GM18508 (cell line): ENCODE measurements at regions not wholly inside any gene's neighbourhood (a gene's known extent, or its start where the extent isn't known, plus 50 kb on each side); places are given as distances from the start of the nearest gene placed in this dataset.
"Not testable (repeated sequence)": the region's sequence is repeated elsewhere in the genome, so short reads cannot be mapped to it uniquely, and the experiment has no call there.

Experiments
- ATAC-seq: cut with Tn5 transposase; IDR thresholded peaks from one replicate; pipeline ENCODE4 v1.9.1; 2021; ENCODE audit warnings: moderate number of reproducible peaks; ENCODE audit not compliant: insufficient read depth, unreplicated experiment

GRCh38 chr21:15445327-15445726 is 284.5 kb upstream of the USP25 start:
- ATAC-seq = peak; percentile 76

GRCh38 chr21:15446223-15446622 is 283.6 kb upstream of the USP25 start:
- ATAC-seq = no peak

GRCh38 chr21:15449556-15449955 is 280.2 kb upstream of the USP25 start:
- ATAC-seq = no peak

GRCh38 chr21:15453261-15453660 is 276.5 kb upstream of the USP25 start:
- ATAC-seq = no peak

- not testable (repeated sequence) for ATAC-seq
Observed at GRCh38 chr21:15453785-15454184, 276.0 kb upstream of the USP25 start.

- ATAC-seq = not testable (repeated sequence)
Observed at GRCh38 chr21:15454931-15455330, 274.9 kb upstream of the USP25 start.

GRCh38 chr21:15455819-15456462 is 273.8 kb upstream of the USP25 start:
- ATAC-seq = no peak

- ATAC-seq = no peak
Observed at GRCh38 chr21:15457965-15458364, 271.8 kb upstream of the USP25 start.

- ATAC-seq = no peak
Observed at GRCh38 chr21:15462092-15462491, 267.7 kb upstream of the USP25 start.

- no peak for ATAC-seq
Observed at GRCh38 chr21:15466329-15466728, 263.5 kb upstream of the USP25 start.

- ATAC-seq = no peak
Observed at GRCh38 chr21:15468368-15468767, 261.4 kb upstream of the USP25 start.

GRCh38 chr21:15472108-15473040 is 257.4 kb upstream of the USP25 start:
- no peak for ATAC-seq

GRCh38 chr21:15477773-15478172 is 252.0 kb upstream of the USP25 start:
- not testable (repeated sequence) for ATAC-seq

GRCh38 chr21:15480160-15480559 is 249.6 kb upstream of the USP25 start:
- ATAC-seq = no peak

- ATAC-seq = peak; percentile 98
Observed at GRCh38 chr21:15483138-15483780, 246.5 kb upstream of the USP25 start.

- ATAC-seq = no peak
Observed at GRCh38 chr21:15486460-15487195, 243.2 kb upstream of the USP25 start.

GRCh38 chr21:15487196-15487550 is 242.6 kb upstream of the USP25 start:
- ATAC-seq = no peak

GRCh38 chr21:15491100-15491499 is 238.7 kb upstream of the USP25 start:
- no peak for ATAC-seq

- ATAC-seq = no peak
Observed at GRCh38 chr21:15493646-15494045, 236.1 kb upstream of the USP25 start.

- ATAC-seq = no peak
Observed at GRCh38 chr21:15494481-15494880, 235.3 kb upstream of the USP25 start.
